Muscle of arm (tissue), 1 donor: ENCODE measurements at regions not wholly inside any gene's neighbourhood (a gene's known extent, or its start where the extent isn't known, plus 50 kb on each side); places are given as distances from the start of the nearest gene placed in this dataset.

ENCODE experiments used
- DNase-seq: peaks from one replicate; pipeline ENCODE4 v3.0.0-alpha.2; 2013

- no peak for DNase-seq
Measured at GRCh38 chr1:162921311-162921710, 60.3 kb upstream of the CCDC190 start.

DNA sequence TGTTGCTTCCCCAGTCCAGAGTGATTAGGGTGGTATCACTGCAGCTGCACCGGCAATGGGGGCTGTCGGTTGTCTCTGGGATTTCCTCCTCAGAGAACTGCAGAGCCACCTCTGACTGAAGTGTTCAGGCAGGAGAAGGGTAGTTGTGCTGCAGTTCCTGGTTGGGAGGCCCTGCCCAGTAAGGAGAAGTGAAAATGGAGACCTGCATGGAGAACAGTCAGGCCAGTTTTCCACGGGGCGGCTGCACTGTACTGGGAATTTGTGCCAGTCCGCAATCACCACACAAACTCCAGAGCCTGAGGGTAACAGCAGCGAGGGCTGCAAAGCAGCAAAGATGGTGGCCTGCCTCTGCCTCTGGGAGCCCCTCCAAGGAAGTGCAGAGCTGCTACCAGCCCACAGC, 58.1 kb upstream of the CCDC190 start:
- DNase-seq, result no peak

GRCh38 chr1:162918151-162918754, 57.3 kb upstream of the CCDC190 start:
- no peak for DNase-seq

GRCh38 chr1:162916821-162917613, 56.0 kb upstream of the CCDC190 start:
- no peak for DNase-seq

DNA sequence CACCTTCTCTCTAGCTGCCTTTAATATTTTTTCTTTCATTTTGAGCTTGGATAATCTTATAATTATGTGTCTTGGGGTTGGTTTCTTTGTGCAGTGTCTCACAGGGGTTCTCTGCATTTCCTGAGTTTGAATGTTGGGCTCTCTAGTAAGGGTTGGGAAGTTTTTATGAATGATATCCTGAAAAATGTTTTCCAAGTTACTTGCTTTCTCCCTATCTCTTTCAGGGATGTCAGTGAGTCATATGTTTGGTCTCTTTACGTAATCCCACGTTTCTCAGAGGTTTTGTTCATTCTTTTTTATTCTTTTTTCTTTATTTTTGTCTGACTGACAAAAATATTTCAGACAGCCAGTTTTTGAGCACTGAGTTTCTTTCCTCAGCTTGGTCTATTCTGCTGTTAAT, 55.4 kb upstream of the CCDC190 start:
- DNase-seq, result no peak

- DNase-seq, result no peak
Measured at GRCh38 chr1:162914601-162915000, 53.6 kb upstream of the CCDC190 start.

GRCh38 chr1:162913345-162913744, 52.4 kb upstream of the CCDC190 start:
- no peak for DNase-seq

DNA sequence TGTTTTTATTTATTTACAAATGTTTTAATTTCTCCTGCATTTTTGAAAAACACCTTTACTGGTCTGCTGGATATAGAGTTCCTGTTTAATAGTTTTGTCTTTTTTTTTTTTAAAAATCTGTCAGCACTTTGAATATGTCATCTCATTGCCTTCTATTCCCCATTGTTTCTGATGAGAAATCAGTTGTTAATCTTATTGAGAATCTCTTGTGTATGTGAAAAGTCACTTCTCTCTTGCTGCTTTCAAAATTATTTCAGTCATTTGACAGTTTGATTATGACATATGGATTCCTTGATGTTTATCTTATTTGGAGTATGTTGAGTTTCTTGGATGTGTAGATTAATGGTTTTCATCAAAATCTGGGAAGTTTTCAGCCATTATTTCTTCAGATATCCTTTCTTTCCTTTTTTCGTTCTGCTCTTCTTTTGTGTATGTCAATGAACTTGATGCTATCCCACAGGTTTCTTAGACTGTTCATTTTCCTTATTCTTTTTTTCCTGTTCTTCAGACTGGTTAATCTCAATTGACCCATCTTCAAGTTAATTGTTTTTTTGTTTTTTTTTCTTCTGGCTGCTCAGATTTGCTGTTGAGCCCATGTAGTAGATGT, 51.2 kb upstream of the CCDC190 start:
- DNase-seq, result no peak
